ENCODE measurements at regions not wholly inside any gene's neighbourhood (a gene's known extent, or its start where the extent isn't known, plus 50 kb on each side); places are given as distances from the start of the nearest gene placed in this dataset.

DNA sequence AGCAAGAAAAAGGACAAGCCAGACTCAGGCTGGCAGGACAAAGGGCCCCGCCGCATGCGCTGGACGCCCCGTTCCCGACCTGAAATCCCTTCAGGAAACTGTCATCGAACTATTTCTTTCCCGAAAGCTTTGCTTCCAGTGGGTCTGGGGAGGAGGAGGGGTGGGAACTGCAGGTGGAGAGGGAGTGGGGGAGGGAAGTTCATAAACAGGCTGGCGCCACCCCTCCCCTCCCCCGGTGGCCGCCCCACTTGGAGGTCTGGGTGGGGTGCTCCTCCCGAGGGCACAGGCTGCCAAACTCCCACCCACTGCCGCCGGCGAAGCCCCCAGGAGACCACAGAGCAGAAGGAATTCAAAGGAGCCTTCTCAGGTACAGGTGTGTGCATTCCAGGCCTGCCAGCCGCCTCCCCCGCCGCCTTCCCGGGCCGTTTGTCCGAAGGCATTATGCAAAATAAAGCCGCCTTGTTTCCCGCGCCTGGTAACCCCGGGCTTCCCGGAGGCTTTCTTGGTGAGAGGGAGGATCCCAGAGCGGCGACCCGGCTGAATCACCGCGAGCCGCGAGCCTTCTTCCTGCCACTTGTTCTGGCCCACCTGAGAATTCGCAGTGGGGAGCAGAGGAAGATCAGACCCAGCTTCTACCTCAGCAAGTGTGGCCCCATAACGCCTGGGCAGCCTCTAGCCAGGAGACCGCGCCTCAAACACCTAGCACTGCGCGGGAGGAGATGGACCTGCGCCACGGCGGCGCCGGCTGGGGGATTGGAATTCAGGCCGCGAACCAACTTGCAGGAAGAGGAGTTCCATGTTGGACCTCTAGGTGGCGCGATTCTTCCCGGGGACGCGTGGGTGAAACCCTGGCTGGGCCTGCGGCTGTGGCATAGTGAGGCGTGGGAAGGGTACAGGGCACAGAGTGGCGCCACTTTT is 101.9 kb downstream of the FOXI3 start:
- H3K4me3 ChIP-seq (ENCODE audit: control insufficient read depth in 1 of 2, extremely low read depth in 1 of 2, low read length in 1 of 2): peak overlapping the region; percentile 35 to 43
- no peaks in the 10 kb centered on the region for H3K9me3 ChIP-seq
- CTCF ChIA-PET: interaction anchor here in 1 of 2 donors (0.5 kb wide), 1 partner anchor 113 kb away, joined by 4 read pairs; no protein-coding TSS in a partner anchor

DNA sequence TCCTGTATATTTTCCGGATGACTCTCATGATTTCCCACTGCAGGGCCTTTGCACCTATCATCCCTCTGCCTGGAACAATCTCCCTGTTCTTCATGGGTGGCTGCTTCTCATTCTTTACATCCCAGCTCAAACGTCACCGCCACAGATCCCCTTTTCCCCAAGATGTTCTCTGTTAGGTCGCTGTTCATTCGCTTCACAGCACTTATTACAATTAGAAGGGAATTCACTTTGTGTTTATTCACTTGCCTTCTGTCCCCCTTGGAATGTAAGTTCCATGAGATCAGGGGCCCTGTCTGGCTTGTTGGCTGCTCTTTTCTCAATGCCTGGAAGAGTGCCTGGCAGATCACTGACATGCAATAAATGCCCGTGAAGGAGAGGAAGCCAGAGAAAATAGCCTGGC is 106.7 kb downstream of the FOXI3 start:
- DNase-seq (no peak), ATAC-seq (replicated peaks in 1 of 4) (no peak)
- Mint-ChIP-seq H3K9me3 (peaks cover 0 to 2% (median 1%) of the 10 kb centered on the region in 3 donors), H3K27me3 (peaks cover 14 to 23% of the 10 kb centered on the region in 2 donors), H3K36me3 (no peaks in the 10 kb centered on the region), H3K27ac (no peak overlapping the region), H3K4me1 (peaks cover 7 to 14% (median 9%) of the 10 kb centered on the region in 3 donors), H3K4me3 (no peak overlapping the region)
- Histone ChIP-seq H3K36me3 (ENCODE audit: control insufficient read depth in 2 of 2, extremely low read depth in 1 of 2, insufficient read depth in 1 of 2, low read length in 1 of 2) (no peaks in the 10 kb centered on the region), H3K27me3 (replicated peaks in 1 of 2; ENCODE audit: control insufficient read depth in 2 of 2, extremely low read depth in 1 of 2, insufficient read depth in 2 of 2, low read length in 1 of 2) (peaks cover 0 to 24% of the 10 kb centered on the region in 2 experiments), H3K9me3 (no peaks in the 10 kb centered on the region), H3K4me1 (ENCODE audit: control insufficient read depth in 1 of 2, extremely low read depth in 1 of 2, insufficient read depth in 2 of 2, low read length in 2 of 2) (peaks cover 0 to 13% of the 10 kb centered on the region in 2 experiments), H3K4me3 (ENCODE audit: control insufficient read depth in 1 of 2, extremely low read depth in 1 of 2, low read length in 1 of 2) (no peak overlapping the region), H3K27ac (ENCODE audit: low read length) (no peak overlapping the region)
- 100% methylated on average over 1 of the region's 6 CpGs for WGBS (ENCODE audit: insufficient coverage)
- CTCF ChIA-PET: no interaction called here
- POLR2A ChIA-PET: no interaction called here

More for the DNA sequence above, 101.9 kb downstream of the FOXI3 start:
- H3K36me3 ChIP-seq (ENCODE audit: control insufficient read depth in 2 of 2, extremely low read depth in 1 of 2, insufficient read depth in 1 of 2, low read length in 1 of 2): no peaks in the 10 kb centered on the region
- POLR2A ChIA-PET: no interaction called here
- DNase-seq (peak; percentile 12 to 75 (median 48)), ATAC-seq (replicated peaks in 1 of 4) (peak; percentile 52 to 69 (median 61))
- H3K9me3 Mint-ChIP-seq: no peaks in the 10 kb centered on the region
- peaks cover 38 to 43% of the 10 kb centered on the region in 2 donors for H3K27me3 Mint-ChIP-seq
- H3K27ac Mint-ChIP-seq: no peak overlapping the region
- H3K36me3 Mint-ChIP-seq: no peaks in the 10 kb centered on the region
- WGBS (ENCODE audit: insufficient coverage): 10% methylated on average over 43 of the region's 54 CpGs
- H3K4me3 Mint-ChIP-seq: peak overlapping the region; percentile 28 to 77 (median 66)
- peaks cover 2 to 32% of the 10 kb centered on the region in 2 experiments for H3K27me3 ChIP-seq (replicated peaks in 1 of 2; ENCODE audit: control insufficient read depth in 2 of 2, extremely low read depth in 1 of 2, insufficient read depth in 2 of 2, low read length in 1 of 2)
- H3K27ac ChIP-seq (ENCODE audit: low read length): no peak overlapping the region
- peaks cover 0 to 11% of the 10 kb centered on the region in 2 experiments for H3K4me1 ChIP-seq (ENCODE audit: control insufficient read depth in 1 of 2, extremely low read depth in 1 of 2, insufficient read depth in 2 of 2, low read length in 2 of 2)
- peaks cover 6 to 10% (median 9%) of the 10 kb centered on the region in 3 donors for H3K4me1 Mint-ChIP-seq

- DNase-seq (no peak), ATAC-seq (replicated peaks in 1 of 4) (no peak)
- Mint-ChIP-seq H3K27ac (no peak overlapping the region), H3K9me3 (peaks cover 0 to 7% (median 5%) of the 10 kb centered on the region in 3 donors), H3K27me3 (peaks cover 0 to 24% of the 10 kb centered on the region in 2 donors), H3K36me3 (no peaks in the 10 kb centered on the region), H3K4me3 (peak overlapping the region in 2 of 3 donors; percentile 28 to 38), H3K4me1 (peaks cover 4 to 8% (median 6%) of the 10 kb centered on the region in 3 donors)
- CTCF ChIA-PET: no interaction called here
- Histone ChIP-seq H3K4me1 (ENCODE audit: control insufficient read depth in 1 of 2, extremely low read depth in 1 of 2, insufficient read depth in 2 of 2, low read length in 2 of 2) (peaks cover 0 to 5% of the 10 kb centered on the region in 2 experiments), H3K27ac (ENCODE audit: low read length) (no peak overlapping the region), H3K36me3 (ENCODE audit: control insufficient read depth in 2 of 2, extremely low read depth in 1 of 2, insufficient read depth in 1 of 2, low read length in 1 of 2) (no peaks in the 10 kb centered on the region), H3K9me3 (no peaks in the 10 kb centered on the region), H3K27me3 (replicated peaks in 1 of 2; ENCODE audit: control insufficient read depth in 2 of 2, extremely low read depth in 1 of 2, insufficient read depth in 2 of 2, low read length in 1 of 2) (peaks cover 0 to 3% of the 10 kb centered on the region in 2 experiments), H3K4me3 (ENCODE audit: control insufficient read depth in 1 of 2, extremely low read depth in 1 of 2, low read length in 1 of 2) (no peak overlapping the region)
- WGBS (ENCODE audit: insufficient coverage): 0% methylated on average over 2 of the region's 4 CpGs
- POLR2A ChIA-PET: interaction anchor here in 1 of 2 donors (0.6 kb wide), 1 partner anchor 16 kb away, joined by 3 read pairs; no protein-coding TSS in a partner anchor
Measured at GRCh38 chr2:88342749-88343148, 109.7 kb downstream of the FOXI3 start.

GRCh38 chr2:88334418-88334817 is 118.1 kb downstream of the FOXI3 start:
- H3K9me3 Mint-ChIP-seq: no peaks in the 10 kb centered on the region
- no peaks in the 10 kb centered on the region for H3K4me1 ChIP-seq (ENCODE audit: control insufficient read depth in 1 of 2, extremely low read depth in 1 of 2, insufficient read depth in 2 of 2, low read length in 2 of 2)
- POLR2A ChIA-PET: no interaction called here
- DNase-seq: no peak
- H3K27me3 Mint-ChIP-seq: peaks cover 14 to 45% of the 10 kb centered on the region in 2 donors
- WGBS (ENCODE audit: insufficient coverage): no CpG with 5 or more reads among the region's 3 CpGs
- no peaks in the 10 kb centered on the region for H3K36me3 Mint-ChIP-seq
- no peak overlapping the region for H3K27ac ChIP-seq (ENCODE audit: low read length)
- peaks cover 6 to 16% of the 10 kb centered on the region in 2 experiments for H3K27me3 ChIP-seq (replicated peaks in 1 of 2; ENCODE audit: control insufficient read depth in 2 of 2, extremely low read depth in 1 of 2, insufficient read depth in 2 of 2, low read length in 1 of 2)
- ATAC-seq (replicated peaks in 1 of 4): no peak
- no peaks in the 10 kb centered on the region for H3K9me3 ChIP-seq
- H3K4me3 ChIP-seq (ENCODE audit: control insufficient read depth in 1 of 2, extremely low read depth in 1 of 2, low read length in 1 of 2): no peak overlapping the region
- CTCF ChIA-PET: no interaction called here
- H3K36me3 ChIP-seq (ENCODE audit: control insufficient read depth in 2 of 2, extremely low read depth in 1 of 2, insufficient read depth in 1 of 2, low read length in 1 of 2): no peaks in the 10 kb centered on the region
- no peaks in the 10 kb centered on the region for H3K4me1 Mint-ChIP-seq
- H3K27ac Mint-ChIP-seq: no peak overlapping the region
- H3K4me3 Mint-ChIP-seq: no peak overlapping the region

- Mint-ChIP-seq H3K4me1 (no peaks in the 10 kb centered on the region), H3K4me3 (no peak overlapping the region), H3K36me3 (no peaks in the 10 kb centered on the region), H3K9me3 (no peaks in the 10 kb centered on the region), H3K27ac (no peak overlapping the region), H3K27me3 (peaks cover 17 to 33% of the 10 kb centered on the region in 2 donors)
- peaks cover 7 to 13% of the 10 kb centered on the region in 2 experiments for H3K27me3 ChIP-seq (replicated peaks in 1 of 2; ENCODE audit: control insufficient read depth in 2 of 2, extremely low read depth in 1 of 2, insufficient read depth in 2 of 2, low read length in 1 of 2)
- CTCF ChIA-PET: no interaction called here
- H3K27ac ChIP-seq (ENCODE audit: low read length): no peak overlapping the region
- ATAC-seq (replicated peaks in 1 of 4): no peak
- no peak overlapping the region for H3K4me3 ChIP-seq (ENCODE audit: control insufficient read depth in 1 of 2, extremely low read depth in 1 of 2, low read length in 1 of 2)
- H3K9me3 ChIP-seq: no peaks in the 10 kb centered on the region
- no peaks in the 10 kb centered on the region for H3K36me3 ChIP-seq (ENCODE audit: control insufficient read depth in 2 of 2, extremely low read depth in 1 of 2, insufficient read depth in 1 of 2, low read length in 1 of 2)
- no peak for DNase-seq
- WGBS (ENCODE audit: insufficient coverage): 60% methylated on average over 1 of the region's 1 CpG
- POLR2A ChIA-PET: no interaction called here
- H3K4me1 ChIP-seq (ENCODE audit: control insufficient read depth in 1 of 2, extremely low read depth in 1 of 2, insufficient read depth in 2 of 2, low read length in 2 of 2): no peaks in the 10 kb centered on the region
Measured at GRCh38 chr2:88331239-88331638, 121.3 kb downstream of the FOXI3 start.

DNA sequence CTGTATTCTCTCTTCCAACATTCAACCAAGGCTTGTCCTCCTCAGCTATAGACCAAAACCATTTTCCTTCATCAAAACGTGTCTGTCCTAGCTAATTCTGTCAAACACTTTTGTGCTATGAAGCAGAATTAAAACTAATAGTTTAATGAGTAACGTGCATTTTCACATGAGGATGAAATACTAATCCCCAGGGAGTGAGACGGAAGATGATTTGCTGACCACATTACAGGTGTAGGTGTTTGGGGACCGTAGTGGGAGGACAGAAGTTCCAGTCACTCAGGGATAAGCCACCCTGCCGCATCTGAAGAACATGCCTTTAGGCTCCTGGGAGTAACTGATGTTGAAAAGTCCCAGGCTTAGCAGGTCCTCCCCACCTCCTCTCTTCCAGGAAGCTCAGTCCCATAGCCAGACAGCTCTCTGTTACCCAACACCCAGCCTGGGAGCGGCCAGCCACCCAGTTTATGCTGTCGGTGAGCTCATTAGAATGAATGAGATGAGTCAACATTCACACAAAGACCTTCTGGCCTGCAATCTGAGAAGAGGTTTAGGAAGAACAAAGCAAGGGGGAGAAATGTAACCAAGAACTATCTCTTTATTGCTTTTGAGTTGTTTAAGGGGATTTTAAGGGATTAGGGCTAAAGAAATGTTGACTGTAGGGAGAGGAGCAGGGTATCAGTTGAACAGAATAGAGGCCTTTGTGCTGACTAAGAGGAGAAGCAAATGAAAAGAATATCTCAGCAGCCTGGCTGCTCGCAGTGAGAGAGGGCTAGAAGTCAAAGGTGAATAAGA is 122.5 kb downstream of the FOXI3 start:
- no peak for DNase-seq

More for the DNA sequence above, 122.5 kb downstream of the FOXI3 start:
- Mint-ChIP-seq H3K27me3 (peaks cover 14 to 33% of the 10 kb centered on the region in 2 donors), H3K36me3 (no peaks in the 10 kb centered on the region), H3K9me3 (no peaks in the 10 kb centered on the region), H3K4me1 (no peaks in the 10 kb centered on the region), H3K4me3 (no peak overlapping the region), H3K27ac (no peak overlapping the region)
- ChIA-PET POLR2A (no interaction called here), CTCF (no interaction called here)
- 74% methylated on average over 2 of the region's 8 CpGs for WGBS (ENCODE audit: insufficient coverage)
- Histone ChIP-seq H3K9me3 (no peaks in the 10 kb centered on the region), H3K36me3 (ENCODE audit: control insufficient read depth in 2 of 2, extremely low read depth in 1 of 2, insufficient read depth in 1 of 2, low read length in 1 of 2) (no peaks in the 10 kb centered on the region), H3K4me1 (ENCODE audit: control insufficient read depth in 1 of 2, extremely low read depth in 1 of 2, insufficient read depth in 2 of 2, low read length in 2 of 2) (no peaks in the 10 kb centered on the region), H3K27me3 (replicated peaks in 1 of 2; ENCODE audit: control insufficient read depth in 2 of 2, extremely low read depth in 1 of 2, insufficient read depth in 2 of 2, low read length in 1 of 2) (peaks cover 7 to 13% of the 10 kb centered on the region in 2 experiments), H3K4me3 (ENCODE audit: control insufficient read depth in 1 of 2, extremely low read depth in 1 of 2, low read length in 1 of 2) (no peak overlapping the region), H3K27ac (ENCODE audit: low read length) (no peak overlapping the region)
- ATAC-seq (replicated peaks in 1 of 4): no peak

All from T-cell (primary cell).